HEK293 (cell line): ENCODE measurements at regions not wholly inside any gene's neighbourhood (a gene's known extent, or its start where the extent isn't known, plus 50 kb on each side); places are given as distances from the start of the nearest gene placed in this dataset.

Experiments used
- KLF8 ChIP-seq: fragments of 450-650 bp; formaldehyde crosslinking; IDR thresholded peaks from 2 replicates; pipeline ENCODE4 v1.5.1; 2016; ENCODE audit warnings: missing biosample characterization, missing genetic modification characterization
- TF ChIP-seq, protein P1 (sequence below): fragments of 450-650 bp; formaldehyde crosslinking; IDR thresholded peaks from 2 replicates; pipeline ENCODE4 v1.5.1; 2016; ENCODE audit warnings: missing biosample characterization, missing genetic modification characterization

DNA sequence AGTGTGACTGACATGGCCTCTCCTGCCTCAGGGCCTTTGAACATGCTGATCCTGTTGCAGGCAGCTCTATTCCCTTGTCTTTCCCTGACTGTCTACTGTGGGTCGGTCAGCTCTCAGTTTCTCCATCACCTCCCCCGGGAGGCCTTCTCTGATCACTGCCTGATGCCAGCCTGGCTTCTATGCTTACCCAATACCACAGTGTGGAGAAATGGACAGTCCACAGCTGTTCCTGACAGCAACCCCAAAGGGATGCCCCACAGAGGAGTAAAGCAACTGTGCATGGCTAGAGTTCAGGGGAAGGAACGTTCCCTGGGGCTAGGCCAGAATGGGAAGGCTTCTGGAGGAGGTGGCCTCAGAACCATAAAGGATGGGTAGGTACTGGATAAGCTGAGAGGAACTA is 354.3 kb downstream of the MIAT start:
- TF ChIP-seq, protein P1, sequence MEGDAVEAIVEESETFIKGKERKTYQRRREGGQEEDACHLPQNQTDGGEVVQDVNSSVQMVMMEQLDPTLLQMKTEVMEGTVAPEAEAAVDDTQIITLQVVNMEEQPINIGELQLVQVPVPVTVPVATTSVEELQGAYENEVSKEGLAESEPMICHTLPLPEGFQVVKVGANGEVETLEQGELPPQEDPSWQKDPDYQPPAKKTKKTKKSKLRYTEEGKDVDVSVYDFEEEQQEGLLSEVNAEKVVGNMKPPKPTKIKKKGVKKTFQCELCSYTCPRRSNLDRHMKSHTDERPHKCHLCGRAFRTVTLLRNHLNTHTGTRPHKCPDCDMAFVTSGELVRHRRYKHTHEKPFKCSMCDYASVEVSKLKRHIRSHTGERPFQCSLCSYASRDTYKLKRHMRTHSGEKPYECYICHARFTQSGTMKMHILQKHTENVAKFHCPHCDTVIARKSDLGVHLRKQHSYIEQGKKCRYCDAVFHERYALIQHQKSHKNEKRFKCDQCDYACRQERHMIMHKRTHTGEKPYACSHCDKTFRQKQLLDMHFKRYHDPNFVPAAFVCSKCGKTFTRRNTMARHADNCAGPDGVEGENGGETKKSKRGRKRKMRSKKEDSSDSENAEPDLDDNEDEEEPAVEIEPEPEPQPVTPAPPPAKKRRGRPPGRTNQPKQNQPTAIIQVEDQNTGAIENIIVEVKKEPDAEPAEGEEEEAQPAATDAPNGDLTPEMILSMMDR (tag by site-specific recombination) = no peak
- TF ChIP-seq KLF8 (tag by site-specific recombination) = no peak
